Peyer's patch (tissue), 4 donors: ENCODE measurements at regions not wholly inside any gene's neighbourhood (a gene's known extent, or its start where the extent isn't known, plus 50 kb on each side); places are given as distances from the start of the nearest gene placed in this dataset.

Experiments
- CTCF ChIP-seq, 6 experiments: fragments of 450-650 bp in 4 of 6; fragments of 200-600 bp in 2 of 6; sonication (generic) in 1 of 6; IDR thresholded peaks; one replicate each; pipeline ENCODE4 v1.5.1; 2017 to 2019; ENCODE audit warnings: antibody characterized with exemption in 6 of 6, mild to moderate bottlenecking in 3 of 6, moderate library complexity in 1 of 6
- POLR2A ChIP-seq, 2 donors: fragments of 450-650 bp; IDR thresholded peaks; one replicate each; pipeline ENCODE4 v1.5.1; 2017; ENCODE audit warnings: antibody characterized with exemption in 2 of 2, mild to moderate bottlenecking in 2 of 2, moderate library complexity in 2 of 2

GRCh38 chr6:104449918-104450317 lies 409.8 kb downstream of the HACE1 start:
- TF ChIP-seq POLR2A (IDR thresholded peaks at IDR 0.05) (no peak), CTCF (IDR thresholded peaks at IDR 0.05) (no peak)
